ENCODE measurements at regions not wholly inside any gene's neighbourhood (a gene's known extent, or its start where the extent isn't known, plus 50 kb on each side); places are given as distances from the start of the nearest gene placed in this dataset.

GRCh38 chr4:81522711-81523110 is 51.0 kb upstream of the RASGEF1B start:
- 65 to 90% (median 78%) methylated on average over 2 of the region's 2 CpGs for WGBS, 4 donors
- intact Hi-C loops (cut with DNase I): no loop called here
- Histone ChIP-seq H3K9me3 (replicated peaks in 1 of 3) (no peaks in the 10 kb centered on the region), H3K27ac (no peak overlapping the region), H3K4me1 (replicated peaks in 1 of 2) (no peaks in the 10 kb centered on the region), H3K36me3 (replicated peaks in 1 of 2) (no peaks in the 10 kb centered on the region), H3K4me3 (no peak overlapping the region), H3K27me3 (no peaks in the 10 kb centered on the region)
- DNase-seq: no peak
- no peak for TF ChIP-seq POLR2A (IDR thresholded peaks at IDR 0.05)
- no peak for TF ChIP-seq CTCF (IDR thresholded peaks at IDR 0.05)

- H3K36me3 ChIP-seq (replicated peaks in 1 of 2): no peaks in the 10 kb centered on the region
- H3K27me3 ChIP-seq: no peaks in the 10 kb centered on the region
- intact Hi-C loops (cut with DNase I): no loop called here
- 30 to 58% (median 46%) methylated on average over 1 of the region's 1 CpG for WGBS, 4 donors
- no peak overlapping the region for H3K27ac ChIP-seq
- H3K4me3 ChIP-seq: no peak overlapping the region
- H3K9me3 ChIP-seq (replicated peaks in 1 of 3): no peaks in the 10 kb centered on the region
- DNase-seq: no peak
- TF ChIP-seq CTCF (IDR thresholded peaks at IDR 0.05): no peak
- no peak for TF ChIP-seq POLR2A (IDR thresholded peaks at IDR 0.05)
- H3K4me1 ChIP-seq (replicated peaks in 1 of 2): no peaks in the 10 kb centered on the region
Observed at GRCh38 chr4:81521708-81522107, 50.0 kb upstream of the RASGEF1B start.

Small RNA genes lying in the stretch of these regions (small RNA-seq; reads per million reads assigned to genes)
- gene RF00322 (0 reads per million in 2 donors), gene RNU6-499P (0 reads per million in 2 donors)
